Astrocyte (in vitro differentiated cells and primary cell): ENCODE measurements at regions not wholly inside any gene's neighbourhood (a gene's known extent, or its start where the extent isn't known, plus 50 kb on each side); places are given as distances from the start of the nearest gene placed in this dataset.

Experiments
- DNase-seq: peaks from one replicate; pipeline ENCODE4 v3.0.0-alpha.2; 2010; ENCODE audit warnings: low read depth
- FAIRE-seq: peaks from 2 replicates; lab custom pipeline; 2011; peaks lifted over from hg19 to GRCh38; lab: Jason Lieb, UNC
- H2AFZ ChIP-seq: 2 replicates; pipeline ENCODE4 v1.6.0; 2012; ENCODE audit warnings: low read depth, low read length, inconsistent platforms
- H3K27ac ChIP-seq: 2 replicates; pipeline ENCODE4 v1.5.1; 2011; ENCODE audit warnings: low read depth, low read length, inconsistent platforms
- H3K27me3 ChIP-seq: 2 replicates; pipeline ENCODE4 v1.6.0; 2011; ENCODE audit warnings: low read length, inconsistent platforms; ENCODE audit not compliant: insufficient read depth
- H3K36me3 ChIP-seq: 2 replicates; pipeline ENCODE4 v1.5.1; 2011; ENCODE audit warnings: low read length, inconsistent platforms; ENCODE audit not compliant: insufficient read depth
- H3K4me1 ChIP-seq: 2 replicates; pipeline ENCODE4 v1.5.1; 2011; ENCODE audit warnings: low read length, inconsistent platforms; ENCODE audit not compliant: insufficient read depth
- H3K4me2 ChIP-seq: 2 replicates; pipeline ENCODE4 v1.6.0; 2012; ENCODE audit warnings: low read length, inconsistent platforms
- H3K4me3 ChIP-seq: 2 replicates; pipeline ENCODE4 v1.5.1; 2011; ENCODE audit warnings: low read depth, mild to moderate bottlenecking, low read length, inconsistent platforms; ENCODE audit not compliant: insufficient read depth
- H3K79me2 ChIP-seq: 2 replicates; pipeline ENCODE4 v1.6.0; 2012; ENCODE audit warnings: mild to moderate bottlenecking, low read length, inconsistent platforms; ENCODE audit not compliant: insufficient read depth
- H3K9ac ChIP-seq: 2 replicates; pipeline ENCODE4 v1.6.0; 2012; ENCODE audit warnings: mild to moderate bottlenecking, low read length, inconsistent platforms
- H3K9me3 ChIP-seq: 2 replicates; pipeline ENCODE4 v1.5.1; 2012; ENCODE audit warnings: low read depth, mild to moderate bottlenecking, low read length, inconsistent platforms; ENCODE audit not compliant: insufficient read depth
- H4K20me1 ChIP-seq: 2 replicates; pipeline ENCODE4 v1.6.0; 2012; ENCODE audit warnings: low read length, inconsistent platforms; ENCODE audit not compliant: insufficient read depth
- H3K27ac Mint-ChIP-seq: one replicate; pipeline ENCODE4 v1.8.0; 2021; ENCODE audit warnings: mild to moderate bottlenecking, mixed read lengths; ENCODE audit not compliant: unreplicated experiment
- H3K27me3 Mint-ChIP-seq: one replicate; pipeline ENCODE4 v1.8.0; 2021; ENCODE audit warnings: low read depth, mixed read lengths; ENCODE audit not compliant: unreplicated experiment
- H3K36me3 Mint-ChIP-seq: one replicate; pipeline ENCODE4 v1.8.0; 2021; ENCODE audit warnings: low read depth, mixed read lengths; ENCODE audit not compliant: unreplicated experiment
- H3K4me1 Mint-ChIP-seq: one replicate; pipeline ENCODE4 v1.8.0; 2021; ENCODE audit warnings: low read depth, mixed read lengths; ENCODE audit not compliant: unreplicated experiment
- H3K4me3 Mint-ChIP-seq: one replicate; pipeline ENCODE4 v1.8.0; 2021; ENCODE audit warnings: mild to moderate bottlenecking, moderate library complexity, mixed read lengths; ENCODE audit not compliant: unreplicated experiment
- H3K9me3 Mint-ChIP-seq: one replicate; pipeline ENCODE4 v1.8.0; 2021; ENCODE audit warnings: mild to moderate bottlenecking, mixed read lengths; ENCODE audit not compliant: unreplicated experiment
- EZH2 ChIP-seq: IDR thresholded peaks from 2 replicates; pipeline ENCODE4 v1.6.1; 2012; ENCODE audit warnings: mild to moderate bottlenecking, low read length, inconsistent platforms; ENCODE audit not compliant: insufficient read depth
- TF ChIP-seq, protein P1 (sequence below): IDR thresholded peaks from 2 replicates; pipeline ENCODE4 v1.5.1; 2011; ENCODE audit warnings: low read depth, mild to moderate bottlenecking, inconsistent platforms, low read length, moderate library complexity; ENCODE audit not compliant: insufficient read depth

DNA sequence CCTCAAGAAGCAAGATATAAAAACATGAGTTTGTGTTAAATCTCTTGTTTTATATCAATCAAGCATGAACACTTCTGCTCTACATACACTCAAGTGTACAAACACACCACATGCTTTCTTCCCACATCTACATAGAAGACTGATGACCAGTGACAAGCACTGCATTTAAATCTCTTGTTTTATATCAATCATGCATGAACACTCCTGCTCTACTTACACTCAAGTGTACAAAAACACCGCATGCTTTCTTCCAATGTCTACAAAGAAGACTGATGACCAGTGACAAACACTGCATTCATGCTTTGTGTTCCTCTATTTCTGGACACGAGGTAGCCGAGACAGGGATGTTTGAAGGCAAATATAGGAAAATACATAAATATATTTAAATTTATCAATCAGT is 642.0 kb upstream of the PFKP start:
- H2AFZ ChIP-seq, result no peak overlapping the region

DNA sequence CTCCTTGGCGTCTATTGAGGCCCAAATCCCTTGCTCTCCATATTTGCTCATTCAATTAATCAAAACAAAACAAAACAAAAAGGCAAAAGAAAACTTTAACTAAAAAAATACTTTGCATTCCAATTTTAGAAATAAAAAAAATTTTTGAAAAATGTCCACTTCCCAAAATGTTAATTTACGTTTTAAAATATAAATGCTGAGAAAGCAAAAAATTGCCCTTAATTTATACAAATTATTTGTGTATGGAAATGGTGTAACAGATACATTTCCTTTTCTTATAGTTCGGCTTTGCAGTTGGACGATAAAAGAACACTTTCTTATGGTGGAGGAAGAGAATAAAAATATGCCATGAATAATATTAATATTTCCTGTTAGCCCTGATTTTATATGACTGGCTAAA is 652.8 kb upstream of the PFKP start:
- H3K4me3 Mint-ChIP-seq, result no peak overlapping the region
- peaks cover 2% of the 10 kb centered on the region for H3K9me3 Mint-ChIP-seq
- H3K27ac Mint-ChIP-seq, result no peak overlapping the region
- DNase-seq (no peak), FAIRE-seq (no peak)
- H3K4me3 ChIP-seq, result no peak overlapping the region
- H3K36me3 ChIP-seq, result no peaks in the 10 kb centered on the region
- H3K27ac ChIP-seq, result no peak overlapping the region
- no peaks in the 10 kb centered on the region for H3K27me3 ChIP-seq
- no peaks in the 10 kb centered on the region for H3K4me1 Mint-ChIP-seq
- H3K9ac ChIP-seq, result no peak overlapping the region
- TF ChIP-seq, protein P1, sequence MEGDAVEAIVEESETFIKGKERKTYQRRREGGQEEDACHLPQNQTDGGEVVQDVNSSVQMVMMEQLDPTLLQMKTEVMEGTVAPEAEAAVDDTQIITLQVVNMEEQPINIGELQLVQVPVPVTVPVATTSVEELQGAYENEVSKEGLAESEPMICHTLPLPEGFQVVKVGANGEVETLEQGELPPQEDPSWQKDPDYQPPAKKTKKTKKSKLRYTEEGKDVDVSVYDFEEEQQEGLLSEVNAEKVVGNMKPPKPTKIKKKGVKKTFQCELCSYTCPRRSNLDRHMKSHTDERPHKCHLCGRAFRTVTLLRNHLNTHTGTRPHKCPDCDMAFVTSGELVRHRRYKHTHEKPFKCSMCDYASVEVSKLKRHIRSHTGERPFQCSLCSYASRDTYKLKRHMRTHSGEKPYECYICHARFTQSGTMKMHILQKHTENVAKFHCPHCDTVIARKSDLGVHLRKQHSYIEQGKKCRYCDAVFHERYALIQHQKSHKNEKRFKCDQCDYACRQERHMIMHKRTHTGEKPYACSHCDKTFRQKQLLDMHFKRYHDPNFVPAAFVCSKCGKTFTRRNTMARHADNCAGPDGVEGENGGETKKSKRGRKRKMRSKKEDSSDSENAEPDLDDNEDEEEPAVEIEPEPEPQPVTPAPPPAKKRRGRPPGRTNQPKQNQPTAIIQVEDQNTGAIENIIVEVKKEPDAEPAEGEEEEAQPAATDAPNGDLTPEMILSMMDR, result no peak
- no peak for TF ChIP-seq EZH2
- H3K27me3 Mint-ChIP-seq, result no peaks in the 10 kb centered on the region
- no peaks in the 10 kb centered on the region for H3K79me2 ChIP-seq
- no peaks in the 10 kb centered on the region for H3K36me3 Mint-ChIP-seq
- H3K9me3 ChIP-seq, result peaks cover 7% of the 10 kb centered on the region
- H3K4me2 ChIP-seq, result no peak overlapping the region
- no peaks in the 10 kb centered on the region for H3K4me1 ChIP-seq
- no peaks in the 10 kb centered on the region for H4K20me1 ChIP-seq
- no peak overlapping the region for H2AFZ ChIP-seq

More for the DNA sequence above, 642.0 kb upstream of the PFKP start:
- no peaks in the 10 kb centered on the region for H4K20me1 ChIP-seq
- H3K9me3 Mint-ChIP-seq, result peaks cover 1% of the 10 kb centered on the region
- peaks cover 4% of the 10 kb centered on the region for H3K9me3 ChIP-seq
- H3K36me3 Mint-ChIP-seq, result no peaks in the 10 kb centered on the region
- no peaks in the 10 kb centered on the region for H3K27me3 ChIP-seq
- no peaks in the 10 kb centered on the region for H3K79me2 ChIP-seq
- H3K4me1 Mint-ChIP-seq, result no peaks in the 10 kb centered on the region
- no peak overlapping the region for H3K4me3 ChIP-seq
- FAIRE-seq (no peak), DNase-seq (no peak)
- no peak overlapping the region for H3K27ac ChIP-seq
- TF ChIP-seq EZH2, result no peak
- TF ChIP-seq, protein P1, result no peak
- peaks cover 5% of the 10 kb centered on the region for H3K27me3 Mint-ChIP-seq
- H3K4me2 ChIP-seq, result no peak overlapping the region
- H3K27ac Mint-ChIP-seq, result no peak overlapping the region
- no peak overlapping the region for H3K4me3 Mint-ChIP-seq
- H3K9ac ChIP-seq, result no peak overlapping the region
- H3K36me3 ChIP-seq, result no peaks in the 10 kb centered on the region
- no peaks in the 10 kb centered on the region for H3K4me1 ChIP-seq

DNA sequence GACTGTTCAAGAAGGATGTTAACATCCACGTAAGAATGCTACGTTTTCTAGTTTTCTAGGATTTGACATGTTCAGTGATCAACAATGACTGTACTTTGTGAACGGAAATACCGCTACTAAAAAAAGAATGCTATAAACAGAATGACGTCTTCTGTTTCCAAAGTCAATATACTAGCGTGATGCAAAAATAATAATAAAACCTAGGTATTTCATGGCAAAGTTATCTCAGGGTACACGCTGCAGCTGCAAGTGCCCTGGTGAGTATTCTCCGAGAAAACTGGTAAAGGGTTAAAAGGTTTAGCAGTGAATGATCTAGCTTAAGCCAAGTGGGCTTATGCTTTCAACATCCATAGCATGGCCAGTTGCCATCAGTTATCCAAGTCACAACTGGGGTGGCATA is 653.3 kb upstream of the PFKP start:
- H3K4me1 ChIP-seq, result no peaks in the 10 kb centered on the region
- H3K27me3 ChIP-seq, result no peaks in the 10 kb centered on the region
- no peak overlapping the region for H3K4me3 ChIP-seq
- no peak overlapping the region for H3K9ac ChIP-seq
- H4K20me1 ChIP-seq, result no peaks in the 10 kb centered on the region
- H3K36me3 ChIP-seq, result no peaks in the 10 kb centered on the region
- DNase-seq (no peak), FAIRE-seq (no peak)
- Mint-ChIP-seq H3K9me3 (peaks cover 2% of the 10 kb centered on the region), H3K27ac (no peak overlapping the region), H3K27me3 (no peaks in the 10 kb centered on the region), H3K36me3 (no peaks in the 10 kb centered on the region), H3K4me1 (no peaks in the 10 kb centered on the region), H3K4me3 (no peak overlapping the region)
- H3K4me2 ChIP-seq, result no peak overlapping the region
- H3K27ac ChIP-seq, result no peak overlapping the region
- TF ChIP-seq, protein P1, result no peak
- TF ChIP-seq EZH2, result no peak
- no peak overlapping the region for H2AFZ ChIP-seq
- H3K79me2 ChIP-seq, result no peaks in the 10 kb centered on the region
- H3K9me3 ChIP-seq, result peaks cover 7% of the 10 kb centered on the region
